Mucosa of stomach (tissue), 1 donor: ENCODE measurements at regions not wholly inside any gene's neighbourhood (a gene's known extent, or its start where the extent isn't known, plus 50 kb on each side); places are given as distances from the start of the nearest gene placed in this dataset.

ENCODE experiments used
- H3K27me3 ChIP-seq: one replicate; pipeline ENCODE4 v1.7.0; 2013; ENCODE audit warnings: mild to moderate bottlenecking, low read length; ENCODE audit not compliant: control insufficient read depth, insufficient read depth
- H3K36me3 ChIP-seq: one replicate; pipeline ENCODE4 v1.7.0; 2013; ENCODE audit warnings: low read length; ENCODE audit not compliant: control insufficient read depth, insufficient read depth
- H3K4me1 ChIP-seq: one replicate; pipeline ENCODE4 v1.7.0; 2013; ENCODE audit warnings: mild to moderate bottlenecking, low read length; ENCODE audit not compliant: control insufficient read depth, insufficient read depth
- H3K4me3 ChIP-seq: one replicate; pipeline ENCODE4 v1.7.0; 2013; ENCODE audit warnings: low read length
- H3K9ac ChIP-seq: one replicate; pipeline ENCODE4 v1.7.0; 2013; ENCODE audit warnings: mild to moderate bottlenecking, low read length, moderate library complexity
- H3K9me3 ChIP-seq: one replicate; pipeline ENCODE4 v1.7.0; 2013; ENCODE audit warnings: mild to moderate bottlenecking, low read length, moderate library complexity; ENCODE audit not compliant: control insufficient read depth
- donor health status: Pancreatic carcinoma.

DNA sequence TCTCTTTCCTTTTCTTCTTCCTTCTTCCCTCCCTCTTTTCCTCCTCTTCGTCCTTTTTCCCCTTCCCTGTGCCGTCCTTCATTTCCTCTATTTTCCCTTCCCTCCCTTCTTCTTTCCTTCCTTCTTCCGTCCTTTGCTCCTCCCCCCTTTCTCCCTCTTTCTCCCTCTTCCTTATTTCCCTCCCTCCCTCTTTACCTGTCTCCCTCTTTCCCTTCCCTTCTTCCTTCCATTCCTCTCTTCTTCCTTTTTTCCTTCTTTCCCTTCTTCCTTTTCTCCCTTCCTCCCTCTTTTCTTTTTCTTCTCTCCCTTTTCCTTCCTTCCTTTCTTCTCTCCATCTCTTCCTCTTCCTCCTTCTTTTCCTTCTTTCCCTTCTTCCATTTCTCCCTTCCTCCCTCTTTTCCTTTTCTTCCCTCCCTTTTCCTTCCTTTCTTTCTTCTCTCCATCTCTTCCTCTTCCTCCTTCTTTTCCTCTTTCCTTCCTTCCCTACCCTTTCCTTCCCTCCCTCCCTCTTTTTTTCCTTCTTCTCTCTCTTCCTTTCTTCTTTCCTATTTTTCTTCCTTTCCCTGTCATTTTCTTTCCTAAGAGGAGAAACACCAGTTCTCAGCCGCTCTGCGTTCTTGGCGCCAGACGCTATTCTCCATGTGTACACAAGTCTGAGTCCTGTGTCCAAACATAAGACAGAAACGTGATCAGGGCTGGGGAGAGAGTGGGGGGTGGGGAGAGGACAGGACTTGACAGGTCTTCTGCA is 597.1 kb downstream of the MID1IP1 start:
- no peaks in the 10 kb centered on the region for H3K9me3 ChIP-seq
- no peaks in the 10 kb centered on the region for H3K36me3 ChIP-seq
- no peaks in the 10 kb centered on the region for H3K27me3 ChIP-seq
- peaks cover 8% of the 10 kb centered on the region for H3K4me1 ChIP-seq
- H3K4me3 ChIP-seq: no peak overlapping the region
- H3K9ac ChIP-seq: no peak overlapping the region

DNA sequence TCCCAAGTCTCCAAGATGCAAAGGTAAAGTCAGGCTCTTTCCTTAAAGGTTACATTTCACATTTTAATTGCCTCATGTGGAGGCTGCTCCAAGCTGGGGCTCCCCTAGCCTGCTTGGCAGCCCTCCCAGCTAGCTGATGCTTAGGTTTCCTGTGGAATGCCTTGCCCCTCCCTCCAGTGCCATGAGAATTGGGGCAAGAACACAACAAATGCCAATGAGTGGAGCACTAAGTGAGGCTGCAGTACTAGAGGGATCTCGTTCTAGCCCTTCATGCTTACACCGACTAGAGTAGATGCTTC is 597.7 kb downstream of the MID1IP1 start:
- H3K27me3 ChIP-seq: no peaks in the 10 kb centered on the region
- no peaks in the 10 kb centered on the region for H3K36me3 ChIP-seq
- peaks cover 8% of the 10 kb centered on the region for H3K4me1 ChIP-seq
- no peaks in the 10 kb centered on the region for H3K9me3 ChIP-seq
- H3K4me3 ChIP-seq: no peak overlapping the region
- H3K9ac ChIP-seq: no peak overlapping the region

DNA sequence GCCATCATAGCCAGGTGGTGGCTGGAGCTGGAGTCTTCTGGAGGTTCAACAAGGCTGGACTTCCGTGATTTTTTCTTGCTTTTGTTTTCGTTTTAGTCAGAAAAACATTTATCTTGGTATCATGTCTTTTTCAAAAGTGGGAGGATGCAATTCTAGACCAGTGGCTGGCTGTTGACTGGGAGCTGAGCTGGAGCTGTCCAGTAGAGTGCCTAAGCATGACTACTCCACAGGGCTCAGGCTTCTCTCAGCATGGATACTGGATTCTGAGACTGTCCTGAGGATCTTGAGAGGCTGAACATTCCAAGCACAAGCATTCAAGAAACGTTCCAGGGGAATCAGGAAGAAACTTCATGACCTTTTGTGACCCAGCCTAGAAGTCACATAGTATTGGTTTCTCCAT is 598.1 kb downstream of the MID1IP1 start:
- Histone ChIP-seq H3K9me3 (no peaks in the 10 kb centered on the region), H3K4me1 (peaks cover 8% of the 10 kb centered on the region), H3K9ac (no peak overlapping the region), H3K4me3 (no peak overlapping the region), H3K36me3 (no peaks in the 10 kb centered on the region), H3K27me3 (no peaks in the 10 kb centered on the region)

DNA sequence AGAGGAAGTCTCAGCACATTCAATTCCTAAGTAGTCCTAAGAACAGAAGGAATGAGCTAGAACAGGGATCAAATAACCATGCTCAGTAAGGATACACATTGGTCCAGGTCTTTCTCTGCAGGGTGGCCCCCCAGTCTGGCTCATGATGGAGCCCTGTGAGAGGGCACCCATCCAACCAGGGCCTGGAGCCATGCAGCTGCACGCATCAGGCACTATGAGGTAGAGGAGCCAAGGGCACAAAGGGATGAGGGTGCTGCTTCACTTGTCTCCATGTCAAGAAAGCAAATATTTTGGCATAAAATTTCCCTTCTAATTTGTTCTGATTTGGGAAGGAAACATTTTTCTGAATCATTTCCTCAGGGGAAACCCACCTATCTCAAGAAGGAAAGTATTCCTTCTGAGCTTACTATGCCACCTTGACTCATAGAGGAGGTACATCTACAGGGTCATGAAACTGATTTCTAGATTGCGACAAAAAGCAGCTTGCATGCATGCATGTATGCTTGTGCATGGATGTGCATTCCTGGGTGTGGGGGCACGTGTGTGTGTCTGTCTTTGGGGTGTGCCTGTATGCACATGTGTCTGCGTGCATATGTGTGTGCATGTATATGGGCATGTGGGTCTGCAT is 600.3 kb downstream of the MID1IP1 start:
- Histone ChIP-seq H3K27me3 (no peaks in the 10 kb centered on the region), H3K9ac (no peak overlapping the region), H3K4me1 (peaks cover 8% of the 10 kb centered on the region), H3K4me3 (no peak overlapping the region), H3K36me3 (no peaks in the 10 kb centered on the region), H3K9me3 (no peaks in the 10 kb centered on the region)

DNA sequence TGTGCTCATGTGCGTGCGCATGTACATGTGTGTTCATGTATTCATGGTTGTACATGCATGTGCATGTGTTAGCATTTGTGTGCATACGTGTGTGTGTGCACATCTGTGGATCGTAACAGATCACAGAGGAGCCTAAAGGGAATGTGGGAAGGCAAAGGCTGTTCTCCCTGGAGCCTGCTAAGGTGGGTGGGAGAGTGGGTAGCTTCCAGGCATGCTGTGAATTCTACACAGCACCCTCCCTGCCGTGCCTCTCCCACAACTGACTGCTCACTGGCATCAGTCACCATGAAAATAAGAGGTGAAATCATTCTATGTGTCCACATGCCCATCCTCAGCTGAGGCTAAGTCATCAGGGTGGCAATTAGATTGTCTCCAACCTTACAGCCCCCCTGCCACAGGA is 600.9 kb downstream of the MID1IP1 start:
- no peak overlapping the region for H3K9ac ChIP-seq
- peaks cover 8% of the 10 kb centered on the region for H3K4me1 ChIP-seq
- no peaks in the 10 kb centered on the region for H3K36me3 ChIP-seq
- no peaks in the 10 kb centered on the region for H3K27me3 ChIP-seq
- H3K9me3 ChIP-seq: no peaks in the 10 kb centered on the region
- H3K4me3 ChIP-seq: no peak overlapping the region

DNA sequence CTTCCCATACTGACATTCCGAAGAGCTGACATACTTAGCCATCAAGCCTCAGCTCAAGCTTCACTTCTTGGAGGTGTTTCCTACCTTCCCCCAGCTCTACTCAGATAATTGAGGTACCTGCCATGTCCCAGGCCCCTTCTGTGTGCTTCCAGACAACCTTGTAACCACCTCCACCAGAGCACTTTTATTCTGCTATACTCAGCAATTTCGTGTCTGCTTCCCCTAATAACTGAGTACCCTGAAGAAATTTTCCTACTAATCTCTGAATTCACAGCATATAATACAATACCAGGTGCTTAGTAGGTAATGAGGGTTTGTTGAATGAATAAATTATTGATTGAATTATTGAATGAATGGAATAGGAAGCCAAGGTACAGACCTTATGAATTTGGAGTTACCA is 605.5 kb downstream of the MID1IP1 start:
- Histone ChIP-seq H3K4me3 (no peak overlapping the region), H3K9me3 (no peaks in the 10 kb centered on the region), H3K9ac (no peak overlapping the region), H3K36me3 (no peaks in the 10 kb centered on the region), H3K27me3 (no peaks in the 10 kb centered on the region), H3K4me1 (no peaks in the 10 kb centered on the region)

DNA sequence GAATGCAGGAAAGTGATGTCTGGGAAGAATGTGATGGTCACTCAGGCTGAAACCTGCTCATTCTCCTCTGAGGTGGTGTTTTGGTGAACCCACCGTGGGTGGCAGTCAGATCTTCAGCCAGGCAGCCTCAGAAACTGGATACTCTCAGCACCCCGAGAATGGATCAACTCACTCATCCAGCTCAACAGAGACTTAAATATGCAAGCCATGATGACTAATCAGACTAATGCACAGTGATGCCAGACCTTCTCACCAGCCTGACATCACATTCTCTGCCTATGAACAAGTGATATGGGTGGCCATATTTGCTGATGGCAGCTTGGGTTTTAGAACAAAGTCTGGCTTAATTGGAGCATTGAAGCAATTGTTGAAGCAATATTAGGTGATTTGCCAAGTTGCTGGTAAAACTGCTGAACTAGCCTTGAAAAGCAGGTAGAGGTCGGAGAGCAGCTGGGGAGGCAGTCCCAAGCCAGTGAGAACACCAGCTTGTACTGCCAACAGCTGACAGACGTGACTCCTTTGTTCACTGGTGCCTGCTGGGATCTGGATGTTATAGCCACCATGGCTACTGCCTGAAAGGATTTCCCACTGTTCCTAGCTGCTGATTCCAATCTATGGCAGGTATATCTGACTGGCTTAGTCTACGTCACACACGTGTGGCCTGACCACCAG is 608.1 kb downstream of the MID1IP1 start:
- H3K9me3 ChIP-seq: no peaks in the 10 kb centered on the region
- H3K4me3 ChIP-seq: no peak overlapping the region
- H3K9ac ChIP-seq: no peak overlapping the region
- no peaks in the 10 kb centered on the region for H3K4me1 ChIP-seq
- no peaks in the 10 kb centered on the region for H3K36me3 ChIP-seq
- H3K27me3 ChIP-seq: no peaks in the 10 kb centered on the region

DNA sequence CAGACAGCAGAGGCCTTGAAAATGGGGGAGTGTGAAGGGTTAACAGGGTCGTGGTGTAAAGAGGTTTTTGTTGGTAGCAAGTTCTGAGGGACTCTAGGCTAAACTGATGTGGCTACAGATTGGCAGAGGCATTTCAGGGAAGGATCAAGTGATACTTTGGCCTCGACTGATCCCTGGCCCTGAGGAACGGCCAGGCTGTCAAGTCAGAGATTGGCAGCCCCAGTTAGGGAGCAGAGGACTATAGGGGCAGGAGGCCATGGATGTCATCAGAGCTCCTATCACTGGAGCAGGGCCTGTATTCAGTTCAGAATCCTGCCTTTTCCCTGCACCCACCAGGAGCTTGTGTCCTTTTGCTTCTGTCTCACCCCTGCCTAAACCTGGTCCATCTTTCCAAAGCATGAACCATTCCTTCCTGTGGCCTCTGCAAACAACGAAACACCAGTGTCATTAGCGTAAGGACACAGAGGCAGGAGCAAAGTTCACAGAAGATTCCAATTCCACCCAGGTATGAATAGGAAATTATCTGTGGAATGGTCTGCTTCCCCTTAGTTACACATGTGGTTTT is 613.1 kb downstream of the MID1IP1 start:
- no peaks in the 10 kb centered on the region for H3K27me3 ChIP-seq
- H3K36me3 ChIP-seq: no peaks in the 10 kb centered on the region
- no peaks in the 10 kb centered on the region for H3K4me1 ChIP-seq
- H3K9me3 ChIP-seq: no peaks in the 10 kb centered on the region
- H3K4me3 ChIP-seq: no peak overlapping the region
- H3K9ac ChIP-seq: no peak overlapping the region

DNA sequence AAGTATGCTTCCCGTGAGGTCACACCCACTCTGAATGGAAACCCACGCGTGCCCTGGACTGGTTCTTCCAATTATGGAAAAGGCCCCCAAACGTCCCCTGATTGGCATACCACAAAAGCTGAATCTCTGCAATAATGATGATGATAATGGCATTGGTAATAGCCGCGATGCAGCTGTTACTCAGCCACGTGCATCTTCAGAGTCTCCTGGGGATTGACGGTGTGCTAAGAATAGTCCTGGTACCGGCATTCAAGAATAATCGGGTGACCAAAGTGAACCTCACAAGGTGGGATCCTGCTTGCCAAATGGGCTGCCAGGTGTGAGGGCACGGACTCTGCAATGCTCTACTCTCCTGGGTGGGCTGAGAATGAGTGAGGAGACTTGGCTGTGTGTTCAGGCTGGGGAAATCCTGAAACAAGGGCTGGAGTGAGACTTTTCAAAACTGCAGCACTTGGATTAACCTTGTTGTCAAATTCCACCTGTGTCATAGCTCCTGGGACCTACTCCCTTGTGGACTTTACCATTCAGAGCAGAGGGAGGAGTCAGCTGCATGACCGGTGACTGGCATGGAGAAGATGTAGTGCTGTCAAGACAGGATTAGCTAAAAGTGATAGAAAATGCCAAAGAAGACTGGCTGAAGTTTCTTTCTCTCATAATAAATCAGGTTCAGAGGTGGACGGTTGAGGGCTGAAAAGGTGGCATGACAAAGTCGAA is 615.4 kb downstream of the MID1IP1 start:
- H3K9me3 ChIP-seq: no peaks in the 10 kb centered on the region
- H3K4me1 ChIP-seq: no peaks in the 10 kb centered on the region
- H3K9ac ChIP-seq: no peak overlapping the region
- H3K36me3 ChIP-seq: no peaks in the 10 kb centered on the region
- H3K4me3 ChIP-seq: no peak overlapping the region
- no peaks in the 10 kb centered on the region for H3K27me3 ChIP-seq

DNA sequence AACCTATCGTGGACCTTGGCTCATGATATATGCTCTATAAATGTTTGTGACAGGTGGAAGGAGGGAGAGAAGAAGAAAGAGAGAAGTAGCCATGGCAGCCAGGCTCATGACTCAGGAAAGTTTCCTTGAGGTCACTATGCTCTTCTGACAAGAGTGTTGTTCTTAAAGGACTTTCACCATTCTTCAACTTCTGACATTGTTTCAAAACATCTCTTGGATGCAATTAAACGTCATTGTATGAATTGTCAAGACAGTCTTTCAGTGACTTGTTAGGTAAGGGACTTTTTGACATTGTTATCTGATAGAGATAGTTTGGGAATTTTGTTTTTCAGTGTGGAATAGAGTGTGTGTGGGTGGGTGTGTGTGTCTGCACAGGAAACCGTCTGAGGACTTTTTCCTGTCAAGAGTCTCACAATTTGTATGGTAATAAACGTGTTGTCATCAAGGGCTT is 617.0 kb downstream of the MID1IP1 start:
- no peaks in the 10 kb centered on the region for H3K36me3 ChIP-seq
- no peaks in the 10 kb centered on the region for H3K27me3 ChIP-seq
- no peak overlapping the region for H3K4me3 ChIP-seq
- H3K4me1 ChIP-seq: no peaks in the 10 kb centered on the region
- H3K9ac ChIP-seq: no peak overlapping the region
- no peaks in the 10 kb centered on the region for H3K9me3 ChIP-seq

DNA sequence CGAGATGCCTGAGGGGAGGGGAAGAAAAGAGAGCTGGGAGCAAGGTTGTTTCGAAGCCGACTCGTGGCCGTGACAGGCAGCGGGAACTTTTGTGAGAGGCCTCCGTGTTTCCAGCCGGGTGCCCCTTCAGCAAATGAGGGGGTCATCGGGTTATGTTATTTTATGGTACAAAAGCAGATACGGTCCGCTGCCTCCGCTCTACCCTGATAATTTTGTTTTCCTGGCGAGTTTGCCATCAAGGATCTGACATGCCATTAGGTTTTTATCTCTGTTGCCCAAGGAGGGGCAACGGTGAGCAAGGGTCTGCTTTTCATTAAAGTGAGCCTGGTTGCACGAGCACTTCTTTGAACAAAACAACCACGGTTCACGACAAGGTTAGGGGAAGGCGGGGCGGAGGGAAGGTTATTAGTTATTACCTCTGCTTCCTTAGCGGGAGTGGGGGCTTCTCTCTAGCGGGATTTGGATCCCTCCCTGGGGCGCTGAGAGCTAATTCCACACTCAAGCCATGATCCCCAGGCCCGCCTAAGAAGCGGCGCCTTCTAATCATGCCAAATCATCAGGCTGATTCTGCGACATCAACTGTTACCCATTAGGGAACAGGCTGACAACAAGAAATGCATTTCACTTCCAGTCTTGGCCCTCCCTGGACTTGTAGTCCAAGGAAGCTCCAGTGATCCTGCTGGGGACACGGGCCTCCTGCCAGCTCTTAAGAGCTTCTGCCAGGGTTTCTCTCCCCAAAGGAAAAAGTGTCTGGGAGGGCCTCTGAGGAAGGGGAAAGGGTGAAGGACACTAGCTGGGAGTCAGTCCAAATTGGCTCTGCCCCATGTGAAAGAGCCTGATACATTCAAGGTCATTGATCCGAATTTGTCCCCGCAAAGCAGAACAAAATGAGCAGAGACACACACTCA is 617.7 kb downstream of the MID1IP1 start:
- H3K4me3 ChIP-seq: no peak overlapping the region
- no peaks in the 10 kb centered on the region for H3K4me1 ChIP-seq
- H3K36me3 ChIP-seq: no peaks in the 10 kb centered on the region
- no peak overlapping the region for H3K9ac ChIP-seq
- H3K9me3 ChIP-seq: no peaks in the 10 kb centered on the region
- H3K27me3 ChIP-seq: no peaks in the 10 kb centered on the region
